ENCODE measurements at regions not wholly inside any gene's neighbourhood (a gene's known extent, or its start where the extent isn't known, plus 50 kb on each side); places are given as distances from the start of the nearest gene placed in this dataset.
A peak's percentile ranks its signal among the peaks of the same experiment; 100 is the strongest.
"Not testable (repeated sequence)": the region's sequence is repeated elsewhere in the genome, so short reads cannot be mapped to it uniquely, and the experiment has no call there.

GRCh38 chr20:53891306-53891894, 179.0 kb downstream of the BCAS1 start:
- no peak for DNase-seq

GRCh38 chr20:53890443-53891305, 179.7 kb downstream of the BCAS1 start:
- no peak for DNase-seq

- no peak for DNase-seq
Observed at GRCh38 chr20:53889411-53890148, 180.8 kb downstream of the BCAS1 start.

- DNase-seq = no peak
Observed at GRCh38 chr20:53888951-53889350, 181.4 kb downstream of the BCAS1 start.

- no peak for DNase-seq
Observed at GRCh38 chr20:53888510-53888909, 181.9 kb downstream of the BCAS1 start.

GRCh38 chr20:53887973-53888372, 182.4 kb downstream of the BCAS1 start:
- DNase-seq = no peak

- no peak for DNase-seq
Observed at GRCh38 chr20:53884859-53885541, 185.4 kb downstream of the BCAS1 start.

- no peak for DNase-seq
Observed at GRCh38 chr20:53883098-53883911, 187.1 kb downstream of the BCAS1 start.

GRCh38 chr20:53882438-53882986, 187.9 kb downstream of the BCAS1 start:
- DNase-seq = not testable (repeated sequence)

- no peak for DNase-seq
Observed at GRCh38 chr20:53881362-53881761, 189.0 kb downstream of the BCAS1 start.

GRCh38 chr20:53880108-53880641, 190.2 kb downstream of the BCAS1 start:
- no peak for DNase-seq

- DNase-seq = no peak
Observed at GRCh38 chr20:53879048-53879684, 191.2 kb downstream of the BCAS1 start.

- no peak for DNase-seq
Observed at GRCh38 chr20:53878262-53879047, 191.9 kb downstream of the BCAS1 start.

- DNase-seq = no peak
Observed at GRCh38 chr20:53876956-53877355, 193.4 kb downstream of the BCAS1 start.

GRCh38 chr20:53876470-53876869, 193.9 kb downstream of the BCAS1 start:
- DNase-seq = no peak

- DNase-seq = no peak
Observed at GRCh38 chr20:53875452-53875851, 194.9 kb downstream of the BCAS1 start.

GRCh38 chr20:53874706-53875105, 195.7 kb downstream of the BCAS1 start:
- DNase-seq = no peak

GRCh38 chr20:53874104-53874503, 196.3 kb downstream of the BCAS1 start:
- DNase-seq = no peak

GRCh38 chr20:53873230-53873604, 197.2 kb downstream of the BCAS1 start:
- DNase-seq = no peak

- DNase-seq = peak; percentile 72
Observed at GRCh38 chr20:53872561-53873229, 197.7 kb downstream of the BCAS1 start.
